ENCODE measurements at regions not wholly inside any gene's neighbourhood (a gene's known extent, or its start where the extent isn't known, plus 50 kb on each side); places are given as distances from the start of the nearest gene placed in this dataset.

- H3K4me1 Mint-ChIP-seq (ENCODE audit: low read depth, unreplicated experiment) = no peaks in the 10 kb centered on the region
- Histone ChIP-seq H3K4me1 (ENCODE audit: insufficient read depth, low read length) (no peaks in the 10 kb centered on the region), H3K36me3 (ENCODE audit: insufficient read depth, low read length) (no peaks in the 10 kb centered on the region), H3K4me2 (ENCODE audit: low read length) (no peak overlapping the region), H3K9ac (ENCODE audit: low read length) (no peak overlapping the region), H2AFZ (ENCODE audit: low read depth, low read length) (no peak overlapping the region), H4K20me1 (ENCODE audit: insufficient read depth, low read length) (no peaks in the 10 kb centered on the region), H3K4me3 (ENCODE audit: insufficient read depth, low read depth, low read length) (no peak overlapping the region), H3K27ac (ENCODE audit: low read depth, low read length) (no peak overlapping the region), H3K27me3 (ENCODE audit: insufficient read depth, low read length) (no peaks in the 10 kb centered on the region), H3K9me3 (ENCODE audit: insufficient read depth, low read depth, low read length) (no peaks in the 10 kb centered on the region), H3K79me2 (ENCODE audit: insufficient read depth, low read length) (no peaks in the 10 kb centered on the region)
- no peak overlapping the region for H3K27ac Mint-ChIP-seq (ENCODE audit: unreplicated experiment)
- H3K9me3 Mint-ChIP-seq (ENCODE audit: unreplicated experiment) = no peaks in the 10 kb centered on the region
- FAIRE-seq (no peak), DNase-seq (ENCODE audit: low read depth) (no peak)
- no peaks in the 10 kb centered on the region for H3K36me3 Mint-ChIP-seq (ENCODE audit: low read depth, unreplicated experiment)
- no peak for TF ChIP-seq EZH2 (IDR thresholded peaks at IDR 0.05; ENCODE audit: insufficient read depth, low read length)
- no peak for TF ChIP-seq CTCF (IDR thresholded peaks at IDR 0.05; ENCODE audit: insufficient read depth, low read depth, low read length)
- H3K27me3 Mint-ChIP-seq (ENCODE audit: low read depth, unreplicated experiment) = peaks cover 7% of the 10 kb centered on the region
- H3K4me3 Mint-ChIP-seq (ENCODE audit: unreplicated experiment) = no peak overlapping the region
Measured at GRCh38 chr2:220455351-220455990, 828.0 kb downstream of the SLC4A3 start.

GRCh38 chr2:220458051-220458450, 830.6 kb downstream of the SLC4A3 start:
- Histone ChIP-seq H3K27ac (ENCODE audit: low read depth, low read length) (no peak overlapping the region), H2AFZ (ENCODE audit: low read depth, low read length) (no peak overlapping the region), H3K9ac (ENCODE audit: low read length) (no peak overlapping the region), H4K20me1 (ENCODE audit: insufficient read depth, low read length) (no peaks in the 10 kb centered on the region), H3K79me2 (ENCODE audit: insufficient read depth, low read length) (no peaks in the 10 kb centered on the region), H3K27me3 (ENCODE audit: insufficient read depth, low read length) (no peaks in the 10 kb centered on the region), H3K4me2 (ENCODE audit: low read length) (no peak overlapping the region), H3K36me3 (ENCODE audit: insufficient read depth, low read length) (no peaks in the 10 kb centered on the region), H3K9me3 (ENCODE audit: insufficient read depth, low read depth, low read length) (no peaks in the 10 kb centered on the region), H3K4me3 (ENCODE audit: insufficient read depth, low read depth, low read length) (no peak overlapping the region), H3K4me1 (ENCODE audit: insufficient read depth, low read length) (no peaks in the 10 kb centered on the region)
- H3K4me1 Mint-ChIP-seq (ENCODE audit: low read depth, unreplicated experiment) = no peaks in the 10 kb centered on the region
- H3K36me3 Mint-ChIP-seq (ENCODE audit: low read depth, unreplicated experiment) = no peaks in the 10 kb centered on the region
- H3K4me3 Mint-ChIP-seq (ENCODE audit: unreplicated experiment) = no peak overlapping the region
- H3K27me3 Mint-ChIP-seq (ENCODE audit: low read depth, unreplicated experiment) = peaks cover 5% of the 10 kb centered on the region
- FAIRE-seq = no peak
- H3K9me3 Mint-ChIP-seq (ENCODE audit: unreplicated experiment) = peaks cover 2% of the 10 kb centered on the region
- TF ChIP-seq EZH2 (IDR thresholded peaks at IDR 0.05; ENCODE audit: insufficient read depth, low read length) (no peak), CTCF (IDR thresholded peaks at IDR 0.05; ENCODE audit: insufficient read depth, low read depth, low read length) (no peak)
- no peak overlapping the region for H3K27ac Mint-ChIP-seq (ENCODE audit: unreplicated experiment)
- DNase-seq (ENCODE audit: low read depth) = no peak

GRCh38 chr2:220460257-220460985, 833.0 kb downstream of the SLC4A3 start:
- Histone ChIP-seq H2AFZ (ENCODE audit: low read depth, low read length) (no peak overlapping the region), H3K4me2 (ENCODE audit: low read length) (no peak overlapping the region), H3K27me3 (ENCODE audit: insufficient read depth, low read length) (no peaks in the 10 kb centered on the region), H3K4me1 (ENCODE audit: insufficient read depth, low read length) (no peaks in the 10 kb centered on the region), H3K27ac (ENCODE audit: low read depth, low read length) (no peak overlapping the region), H3K79me2 (ENCODE audit: insufficient read depth, low read length) (no peaks in the 10 kb centered on the region), H3K36me3 (ENCODE audit: insufficient read depth, low read length) (no peaks in the 10 kb centered on the region), H3K9ac (ENCODE audit: low read length) (no peak overlapping the region), H4K20me1 (ENCODE audit: insufficient read depth, low read length) (no peaks in the 10 kb centered on the region), H3K9me3 (ENCODE audit: insufficient read depth, low read depth, low read length) (no peaks in the 10 kb centered on the region), H3K4me3 (ENCODE audit: insufficient read depth, low read depth, low read length) (no peak overlapping the region)
- H3K4me1 Mint-ChIP-seq (ENCODE audit: low read depth, unreplicated experiment) = no peaks in the 10 kb centered on the region
- no peak overlapping the region for H3K4me3 Mint-ChIP-seq (ENCODE audit: unreplicated experiment)
- FAIRE-seq (no peak), DNase-seq (ENCODE audit: low read depth) (no peak)
- H3K27me3 Mint-ChIP-seq (ENCODE audit: low read depth, unreplicated experiment) = peaks cover 5% of the 10 kb centered on the region
- H3K9me3 Mint-ChIP-seq (ENCODE audit: unreplicated experiment) = peaks cover 2% of the 10 kb centered on the region
- H3K36me3 Mint-ChIP-seq (ENCODE audit: low read depth, unreplicated experiment) = no peaks in the 10 kb centered on the region
- TF ChIP-seq EZH2 (IDR thresholded peaks at IDR 0.05; ENCODE audit: insufficient read depth, low read length) (no peak), CTCF (IDR thresholded peaks at IDR 0.05; ENCODE audit: insufficient read depth, low read depth, low read length) (no peak)
- no peak overlapping the region for H3K27ac Mint-ChIP-seq (ENCODE audit: unreplicated experiment)
